Ureter (tissue), 1 donor: ENCODE measurements at regions not wholly inside any gene's neighbourhood (a gene's known extent, or its start where the extent isn't known, plus 50 kb on each side); places are given as distances from the start of the nearest gene placed in this dataset.
"Not testable (repeated sequence)": the region's sequence is repeated elsewhere in the genome, so short reads cannot be mapped to it uniquely, and the experiment has no call there.

Source experiments
- DNase-seq: peaks from one replicate; pipeline ENCODE4 v3.0.0-alpha.2; 2020; ENCODE audit warnings: low spot score
- donor health status: DM: yes; HTN: yes; CAD: no.

DNA sequence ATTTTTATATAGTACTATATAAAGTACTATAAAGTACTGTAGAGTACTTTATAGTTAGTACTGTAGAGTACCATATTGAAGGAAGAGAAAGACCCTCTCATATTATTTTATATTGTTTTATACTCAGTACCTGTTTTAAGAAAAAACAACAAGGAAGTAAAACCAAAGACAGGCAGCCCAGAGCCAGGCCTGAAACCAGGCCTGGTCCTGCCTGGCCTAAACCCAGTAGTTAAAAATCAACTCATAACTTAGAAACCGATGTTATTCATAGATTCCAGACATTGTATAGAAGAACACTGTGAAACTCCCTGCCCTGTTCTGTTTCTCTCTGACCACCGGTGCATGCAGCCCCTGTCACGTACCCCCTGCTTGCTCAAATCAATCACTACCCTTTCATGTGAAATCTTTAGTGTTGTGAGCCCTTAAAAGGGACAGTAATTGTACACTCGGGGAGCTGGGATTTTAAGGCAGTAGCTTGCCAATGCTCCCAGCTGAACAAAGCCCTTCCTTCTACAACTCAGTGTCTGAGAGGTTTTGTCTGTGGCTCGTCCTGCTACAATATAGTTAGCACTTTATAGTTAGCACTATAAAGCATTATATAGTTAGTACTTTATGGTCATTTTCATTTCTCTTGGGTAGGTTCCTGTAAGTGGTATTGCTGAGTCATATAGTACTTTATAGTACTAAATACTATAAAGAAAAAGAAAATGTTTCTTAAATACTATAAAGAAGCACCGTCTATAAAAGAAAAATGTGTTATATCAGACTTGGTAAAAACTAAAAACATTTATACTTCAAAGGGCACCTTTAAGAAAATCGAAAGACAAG, 940.6 kb upstream of the ACO1 start:
- not testable (repeated sequence) for DNase-seq

DNA sequence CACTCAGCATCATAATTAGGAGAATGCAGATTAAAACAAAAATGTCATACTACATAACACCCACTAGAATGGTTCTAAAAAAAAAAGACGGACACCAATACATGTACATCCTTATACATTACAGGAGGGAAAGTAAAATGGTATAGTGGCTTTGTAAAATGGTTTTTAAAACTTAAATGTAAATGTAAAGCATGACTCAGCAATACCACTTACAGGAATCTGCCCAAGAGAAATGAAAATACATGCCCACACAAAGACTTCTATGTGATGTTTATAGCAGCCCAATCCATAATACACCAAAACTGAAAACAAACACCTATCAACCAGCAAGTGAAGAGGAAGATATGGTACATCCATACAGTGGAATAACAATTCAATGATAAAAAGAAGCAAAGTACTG, 939.1 kb upstream of the ACO1 start:
- no peak for DNase-seq

DNA sequence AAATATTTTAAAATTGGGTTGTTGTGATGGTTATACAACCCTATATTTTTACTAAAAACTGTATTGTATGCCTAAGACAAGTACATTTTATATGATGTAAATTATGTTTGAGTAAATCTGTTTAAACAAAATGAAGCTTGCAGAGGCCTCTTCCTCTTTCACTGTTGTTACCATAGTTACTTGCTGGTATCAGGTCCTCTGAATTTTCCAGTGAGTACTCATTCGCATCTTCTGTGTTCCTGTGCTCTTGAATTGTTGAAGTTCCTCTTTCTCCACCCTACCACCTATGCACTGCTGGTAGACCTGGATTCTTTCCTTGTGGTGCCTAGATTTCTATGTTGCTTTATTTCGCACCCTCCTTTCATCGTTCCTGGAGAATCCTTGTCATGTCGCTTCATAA, 938.5 kb upstream of the ACO1 start:
- DNase-seq: no peak

DNA sequence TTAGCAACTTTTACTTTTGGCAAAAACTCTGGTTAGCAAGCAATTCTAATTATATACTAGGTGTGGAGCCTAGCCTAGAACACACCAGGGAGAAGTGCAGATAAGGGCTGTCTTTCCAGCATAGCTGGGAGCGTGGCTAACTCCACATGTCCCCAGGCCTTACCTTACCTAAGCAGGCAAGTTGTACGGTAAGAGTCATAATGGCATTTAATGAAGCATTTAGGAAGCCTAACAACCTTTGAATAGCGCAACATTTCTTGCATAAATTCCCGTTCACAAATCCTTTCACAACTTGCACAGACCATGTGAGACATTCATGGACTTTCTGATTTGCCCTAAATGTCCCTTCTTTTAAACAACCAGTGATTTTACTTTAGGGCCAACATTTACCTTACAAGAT, 917.4 kb upstream of the ACO1 start:
- DNase-seq: no peak

DNA sequence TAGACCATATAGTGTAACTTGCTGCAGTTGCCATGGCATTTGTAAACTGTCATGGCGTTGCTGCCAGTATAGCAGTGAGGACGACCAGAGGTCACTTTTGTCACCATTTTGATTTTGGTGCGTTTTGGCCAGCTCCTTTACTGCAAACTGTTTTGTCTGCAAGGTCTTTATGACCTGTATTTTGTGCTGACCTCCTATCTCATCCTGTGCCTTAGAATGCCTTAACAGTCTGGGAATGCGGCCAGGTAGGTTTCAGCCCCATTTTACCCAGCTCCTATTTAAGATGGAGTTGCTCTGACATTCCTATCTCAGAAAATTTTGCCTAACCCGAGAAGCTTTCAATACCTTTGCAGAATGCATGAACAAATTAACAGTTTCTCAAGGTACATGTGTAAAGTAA, 914.4 kb upstream of the ACO1 start:
- DNase-seq: no peak

DNA sequence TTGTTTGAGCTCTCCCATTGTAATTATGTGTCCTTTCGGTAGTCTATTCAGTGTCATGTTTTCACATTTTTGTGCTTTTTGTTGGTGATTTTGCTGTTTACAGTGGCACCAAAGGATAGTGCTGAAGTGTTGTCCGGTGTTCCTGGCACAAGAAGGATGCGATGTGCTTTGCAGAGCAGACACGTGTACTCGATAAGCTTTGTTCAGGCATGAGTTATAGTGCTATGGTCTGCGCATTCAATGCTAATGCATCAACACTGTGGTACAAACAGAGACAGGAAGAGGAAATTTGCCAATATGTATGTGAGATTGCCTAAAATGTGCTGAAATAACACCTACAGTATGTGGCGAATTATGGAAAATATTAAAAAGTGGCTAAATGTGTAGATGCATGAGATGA, 913.4 kb upstream of the ACO1 start:
- DNase-seq: no peak

DNA sequence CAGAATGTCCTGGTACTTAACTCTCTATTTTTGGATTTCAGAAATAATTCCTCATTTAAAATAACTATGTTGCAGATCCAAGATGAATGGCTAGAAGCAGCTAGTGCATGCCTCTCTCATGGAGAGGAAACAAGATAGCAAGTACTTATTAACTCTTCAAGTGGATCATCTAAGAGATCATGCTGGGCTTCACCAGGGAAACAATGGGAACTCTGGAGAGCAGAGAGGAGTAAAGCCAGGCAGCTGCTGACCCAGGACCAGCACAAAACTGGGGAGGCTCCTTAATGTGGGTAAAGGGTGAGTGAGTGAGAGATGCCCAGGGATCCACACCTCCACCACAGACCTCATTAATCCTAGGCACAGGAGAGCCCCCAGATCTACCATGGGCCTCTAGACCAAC, 897.8 kb upstream of the ACO1 start:
- DNase-seq: no peak

DNA sequence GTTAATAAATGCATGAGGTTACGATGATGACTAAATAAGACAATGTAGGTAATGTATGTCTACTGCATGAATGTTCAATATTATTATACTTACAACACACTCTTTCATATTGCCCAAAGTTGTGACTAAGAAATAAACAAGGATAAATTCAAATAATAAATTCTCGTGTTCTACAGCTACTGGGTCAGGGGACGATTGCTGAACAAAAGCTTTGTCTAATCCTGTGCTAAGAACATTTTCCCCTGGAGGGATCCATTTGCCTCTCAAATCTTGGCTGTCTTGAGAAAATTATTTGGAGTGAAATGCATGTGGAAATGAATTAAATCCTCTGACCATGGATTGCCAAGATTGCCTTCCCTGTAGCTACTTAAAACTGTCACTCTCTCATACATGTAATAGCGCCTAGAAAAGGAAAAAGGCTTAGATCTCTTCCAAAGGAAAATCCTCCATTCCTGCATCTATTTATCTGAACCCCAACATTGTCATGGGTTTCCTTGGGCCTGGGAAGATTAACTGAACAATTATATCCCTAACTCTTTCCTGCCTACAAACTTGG, 893.8 kb upstream of the ACO1 start:
- DNase-seq: no peak

DNA sequence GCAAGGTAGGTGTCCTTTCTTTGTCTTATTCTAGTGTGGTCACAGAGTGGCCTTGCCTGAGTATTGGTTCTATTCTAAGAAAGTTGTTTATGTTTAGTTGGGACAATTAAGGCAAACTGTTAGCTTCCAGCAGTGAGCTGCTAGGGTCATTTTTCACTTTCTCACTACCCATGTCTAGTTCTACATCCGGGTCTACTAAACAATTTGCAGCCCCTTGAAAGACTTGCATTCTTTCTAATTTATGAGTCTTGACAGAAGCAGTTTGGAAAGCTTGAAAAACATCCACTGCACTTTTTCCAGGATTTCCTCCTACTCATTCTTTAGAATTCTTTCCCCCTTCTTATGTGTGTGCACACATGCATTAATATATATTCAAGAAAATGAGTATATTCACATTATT, 892.2 kb upstream of the ACO1 start:
- DNase-seq: no peak

DNA sequence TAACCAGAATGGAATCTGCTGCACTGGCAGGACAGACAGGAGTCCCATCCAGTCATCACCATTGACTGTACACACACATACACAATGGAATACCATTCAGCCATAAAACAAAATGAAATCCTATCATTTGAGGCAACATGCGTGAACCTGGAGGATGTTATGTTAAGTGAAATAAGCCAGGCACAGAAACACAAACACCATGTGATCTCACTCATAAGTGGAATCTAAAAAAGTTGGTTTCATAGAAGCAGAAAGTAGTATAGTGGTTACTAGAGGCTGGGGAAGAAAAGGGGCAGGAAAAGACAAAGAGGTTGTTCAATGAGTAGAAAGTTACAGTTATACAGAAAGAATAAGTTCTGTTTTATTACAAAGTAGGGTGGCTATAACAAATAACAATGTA, 884.0 kb upstream of the ACO1 start:
- DNase-seq: no peak

DNA sequence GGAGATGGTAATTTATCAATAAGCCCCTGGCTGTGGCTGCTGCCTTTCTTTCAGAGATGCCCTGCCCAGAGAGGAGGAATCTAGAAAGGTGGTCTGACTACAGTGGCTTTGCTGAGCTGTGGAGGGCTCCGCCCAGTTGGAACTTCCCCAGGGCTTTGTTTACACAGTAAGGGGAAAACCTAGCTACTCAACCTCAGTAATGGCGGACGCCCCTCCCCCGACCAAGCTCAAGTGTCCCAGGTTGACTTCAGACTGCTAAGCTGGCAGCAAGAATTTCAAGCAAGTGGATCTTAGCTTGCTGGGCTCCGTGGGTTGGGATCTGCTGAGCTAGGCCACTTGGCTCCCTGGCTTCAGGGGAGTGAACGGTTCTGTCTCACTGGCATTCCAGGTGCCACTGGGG, 865.4 kb upstream of the ACO1 start:
- no peak for DNase-seq

DNA sequence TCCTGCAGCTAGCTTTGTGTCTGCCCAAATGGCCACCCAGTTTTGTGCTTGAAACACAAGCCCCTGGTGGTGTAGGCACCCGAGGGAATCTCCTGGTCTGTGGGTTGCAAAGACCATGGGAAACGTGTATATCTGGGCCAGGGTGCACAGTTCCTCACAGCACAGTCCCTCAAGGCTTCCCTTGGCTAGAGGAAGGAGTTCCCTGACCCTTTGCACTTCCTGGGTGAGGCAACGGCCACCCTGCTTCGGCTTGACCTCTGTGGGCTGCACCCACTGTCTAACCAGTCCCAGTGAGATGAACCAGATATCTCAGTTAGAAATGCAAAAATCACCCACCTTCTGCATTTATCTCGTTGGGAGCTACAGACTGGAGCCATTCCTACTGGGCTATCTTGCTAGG, 865.0 kb upstream of the ACO1 start:
- no peak for DNase-seq

DNA sequence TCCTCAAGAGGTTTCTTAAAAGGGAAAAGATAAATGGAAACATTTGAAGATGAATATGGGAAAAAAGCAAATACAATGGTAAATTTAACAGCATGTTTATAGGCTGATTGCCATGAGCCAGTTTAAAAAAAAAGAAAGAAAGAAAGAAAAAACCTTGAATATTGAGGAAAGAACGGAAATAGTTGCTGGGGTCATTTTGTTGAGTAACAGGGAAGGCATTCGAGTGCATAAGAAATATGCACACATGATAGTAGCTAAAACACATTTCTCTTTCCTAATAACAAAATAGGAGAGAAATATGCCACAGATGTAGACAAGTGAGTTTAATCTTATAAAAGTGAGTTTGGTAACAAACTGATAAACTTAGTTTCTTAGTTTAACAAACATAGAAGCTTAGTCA, 864.6 kb upstream of the ACO1 start:
- DNase-seq: no peak

DNA sequence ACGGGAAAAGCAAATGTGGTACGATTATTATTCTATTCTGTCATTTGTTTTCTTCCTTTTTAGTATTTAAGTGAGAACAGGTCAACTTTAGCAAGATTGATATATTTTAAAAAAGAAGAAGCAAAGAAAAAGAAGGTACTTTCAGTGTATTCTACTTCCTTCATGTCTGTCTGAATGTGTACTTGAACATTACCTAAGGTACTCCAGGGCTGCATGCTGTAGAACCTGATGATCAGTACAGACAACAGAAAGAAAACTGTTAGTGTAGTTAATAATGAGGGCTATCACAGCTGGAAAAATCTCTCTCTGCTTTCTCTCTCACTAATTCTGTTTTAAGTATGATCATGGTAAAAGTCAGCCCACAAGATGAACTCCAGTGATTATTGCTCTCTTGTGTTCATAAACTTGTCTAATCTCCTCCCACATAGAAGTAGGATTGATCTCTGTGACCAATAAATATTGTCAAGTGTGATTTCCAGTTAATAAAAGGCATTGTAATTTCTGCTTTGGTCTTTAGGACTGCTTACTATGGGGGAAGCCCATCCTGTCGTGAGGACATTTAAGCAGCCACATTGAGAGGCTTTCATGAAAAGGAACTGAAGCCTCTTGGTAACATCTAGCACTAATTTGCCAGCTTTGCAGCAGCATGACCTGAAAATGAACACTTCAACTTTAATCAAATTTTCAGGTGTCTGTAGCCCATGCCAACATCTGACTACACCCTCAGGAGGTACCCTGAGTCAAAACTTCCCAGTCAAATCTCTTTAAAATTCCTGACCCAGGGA, 864.0 kb upstream of the ACO1 start:
- DNase-seq: no peak

DNA sequence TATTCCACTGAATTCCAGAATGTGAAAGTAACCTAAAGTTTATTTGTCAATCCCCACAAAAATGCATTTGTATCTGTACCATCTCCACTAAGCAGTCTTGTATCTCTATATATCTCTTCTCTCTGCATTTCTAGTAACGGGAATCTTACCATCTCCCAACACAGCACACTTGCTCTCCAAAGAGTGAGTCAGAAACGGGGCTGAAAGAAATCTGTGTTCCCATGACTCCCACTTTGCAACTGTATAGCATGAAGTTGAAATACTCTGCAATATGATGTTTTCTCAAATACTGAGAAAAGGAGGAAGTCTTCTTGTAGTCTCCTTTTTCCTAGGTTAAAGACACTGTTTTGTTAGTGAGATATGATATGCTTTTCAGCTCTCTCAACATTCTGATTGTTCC, 848.8 kb upstream of the ACO1 start:
- no peak for DNase-seq

DNA sequence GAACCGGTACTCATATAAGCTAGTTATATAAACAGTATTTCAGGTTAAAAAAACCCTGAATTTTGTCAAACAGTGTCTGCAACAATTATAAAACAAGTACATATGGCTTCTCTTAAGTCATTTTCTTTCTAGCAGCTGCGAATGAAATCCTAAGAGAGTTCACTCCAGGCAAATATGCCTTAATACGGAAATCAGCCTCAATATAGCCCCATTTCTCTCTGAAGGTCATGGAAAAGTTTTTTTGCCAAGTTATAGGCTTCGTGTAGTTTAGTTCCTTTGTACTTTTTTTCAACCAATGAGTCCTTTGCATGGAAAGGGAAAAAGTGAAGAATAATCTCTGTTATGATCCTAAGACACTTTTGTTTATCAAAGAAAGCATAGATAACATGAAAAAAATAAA, 848.0 kb upstream of the ACO1 start:
- no peak for DNase-seq

DNA sequence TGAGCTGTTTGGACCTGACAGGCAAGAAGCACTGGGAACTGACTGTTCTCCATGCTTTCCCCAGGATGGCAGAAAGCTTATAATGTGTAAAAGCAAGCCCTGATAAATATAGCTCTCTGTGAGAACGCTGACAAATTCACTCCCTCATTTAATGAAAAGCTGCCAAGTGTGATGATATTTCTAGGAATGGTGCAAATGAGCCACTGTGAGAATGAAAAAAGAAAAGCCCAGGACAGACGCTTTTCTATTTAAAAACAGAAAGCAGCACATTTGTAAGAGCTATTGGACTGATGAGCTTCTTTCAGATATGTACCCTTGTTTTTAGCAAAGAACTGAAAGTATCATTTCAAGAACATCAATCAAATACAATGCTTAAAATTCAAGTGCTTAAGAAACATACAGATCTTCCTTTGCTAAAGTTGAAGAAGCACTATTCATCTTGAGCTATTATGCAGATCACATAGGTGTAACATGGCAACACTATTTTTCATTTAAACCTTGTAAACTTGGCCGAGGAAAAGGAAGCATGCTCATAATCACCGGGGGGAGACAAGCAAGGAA, 842.6 kb upstream of the ACO1 start:
- DNase-seq: no peak

DNA sequence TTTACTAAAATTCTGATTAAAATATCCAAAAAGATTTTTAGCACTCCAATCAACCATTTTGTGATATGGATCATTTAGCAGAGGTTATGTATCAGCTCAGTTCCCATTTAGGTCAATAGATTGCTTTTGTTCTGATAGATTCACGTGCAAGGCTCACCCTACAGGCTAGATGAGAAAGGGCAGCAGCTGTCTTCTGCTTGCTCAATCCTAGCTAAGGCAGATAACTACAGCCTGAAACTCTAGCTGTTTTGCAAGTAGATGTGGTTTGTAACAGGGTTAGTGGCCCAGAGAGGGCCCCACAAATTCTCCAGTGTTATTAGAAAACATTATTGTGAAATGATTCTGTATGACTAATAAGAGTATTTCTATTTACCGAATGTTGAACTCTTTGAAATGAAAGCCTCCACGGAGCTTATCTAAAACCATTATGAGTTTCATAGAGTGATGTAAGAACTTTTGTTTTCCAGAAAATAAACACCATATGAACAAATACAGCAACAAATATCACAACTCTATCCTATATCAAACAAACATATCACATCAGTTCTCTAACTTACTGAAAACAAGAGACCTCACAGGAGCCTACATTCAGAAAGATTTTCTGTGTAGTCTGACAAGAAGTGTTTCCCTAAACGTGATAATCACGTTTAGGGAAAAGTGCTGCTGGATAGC, 841.9 kb upstream of the ACO1 start:
- DNase-seq: no peak

DNA sequence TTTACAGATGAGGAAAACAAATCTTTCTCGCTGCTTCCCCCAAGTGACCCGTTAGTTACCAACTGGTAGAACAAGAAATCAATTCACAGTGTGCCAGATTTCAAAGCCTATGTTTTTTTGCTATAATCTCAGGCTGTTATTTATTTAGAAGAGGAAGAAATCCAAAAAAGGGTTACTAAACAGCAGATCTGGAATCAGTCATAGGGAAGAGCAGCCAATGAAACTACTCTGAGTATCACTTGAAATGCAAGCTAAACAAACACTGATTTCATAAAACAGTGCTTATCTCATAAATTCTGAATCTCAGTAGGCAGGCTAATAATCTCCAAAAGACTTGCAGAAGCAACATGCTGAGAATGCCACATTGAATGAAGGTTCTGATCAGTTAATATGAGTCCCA, 829.5 kb upstream of the ACO1 start:
- DNase-seq: no peak

DNA sequence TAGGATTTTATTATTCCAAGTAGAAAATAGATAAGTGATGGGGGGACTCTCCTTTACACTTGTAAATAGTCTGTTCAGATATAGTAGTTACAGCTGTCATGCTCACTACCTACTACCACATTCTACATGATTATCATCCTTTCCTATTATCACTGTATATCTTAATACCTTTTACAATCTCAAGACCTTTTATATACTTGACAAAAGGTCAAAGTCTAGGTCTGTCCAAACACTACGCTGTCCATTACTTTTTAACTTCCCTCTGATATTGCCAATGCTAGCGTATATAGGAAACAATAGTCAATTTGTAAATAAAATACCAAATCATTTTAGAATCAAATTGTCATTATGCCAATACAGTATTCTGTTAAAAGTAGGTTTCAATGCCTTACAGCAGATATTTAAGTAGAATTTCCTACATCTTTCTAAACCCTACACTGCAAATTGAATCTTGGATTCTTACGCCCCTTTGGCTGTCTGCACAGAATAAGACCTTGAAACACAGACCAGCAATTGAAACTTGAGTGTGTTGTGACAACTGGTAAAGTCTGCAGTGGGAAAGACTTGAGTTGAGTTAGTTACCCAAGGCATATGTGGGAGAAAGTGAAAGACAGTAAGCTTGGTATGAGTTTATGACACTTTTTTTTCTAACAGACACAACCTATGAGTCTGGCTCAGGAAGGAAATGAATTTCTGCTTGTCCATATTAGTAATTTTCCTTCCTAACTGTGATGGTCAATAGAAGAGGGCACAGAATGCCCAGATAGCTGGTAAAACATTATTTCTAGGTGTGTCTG, 827.6 kb upstream of the ACO1 start:
- no peak for DNase-seq

DNA sequence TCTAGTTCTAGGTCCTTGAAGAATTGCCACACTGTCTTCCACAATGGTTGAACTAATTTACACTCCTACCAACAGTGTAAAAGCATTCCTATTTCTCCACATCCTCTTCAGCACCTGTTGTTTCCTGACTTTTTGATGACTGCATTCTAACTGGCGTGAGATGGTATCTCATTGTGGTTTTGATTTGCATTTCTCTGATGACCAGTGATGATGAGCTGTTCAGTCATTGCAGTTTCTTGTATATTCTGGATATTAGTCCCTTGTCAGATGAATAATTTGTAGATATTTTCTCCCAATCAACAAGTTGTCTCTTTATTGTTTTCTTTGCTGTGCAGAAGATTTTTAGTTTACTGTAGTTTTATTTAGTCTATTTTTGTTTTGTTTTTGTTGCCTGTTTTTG, 812.3 kb upstream of the ACO1 start:
- DNase-seq: not testable (repeated sequence)
